Loucy (cell line): ENCODE measurements at regions not wholly inside any gene's neighbourhood (a gene's known extent, or its start where the extent isn't known, plus 50 kb on each side); places are given as distances from the start of the nearest gene placed in this dataset.

ENCODE experiments used
- H2AFZ ChIP-seq: fragments of 200-600 bp; sonication (generic); 2 replicates; pipeline ENCODE4 v1.6.0; 2016; ENCODE audit warnings: antibody characterized with exemption, mild to moderate bottlenecking, low read length, moderate library complexity
- H3F3A ChIP-seq: fragments of 200-600 bp; 2 replicates; pipeline ENCODE4 v1.6.0; 2016; ENCODE audit warnings: antibody characterized with exemption, low read depth, mild to moderate bottlenecking
- H3K27me3 ChIP-seq: fragments of 200-600 bp; sonication (generic); 2 replicates; pipeline ENCODE4 v1.6.1; 2014; ENCODE audit warnings: low read length, mild to moderate bottlenecking; ENCODE audit not compliant: insufficient read depth, poor library complexity, severe bottlenecking
- H3K36me3 ChIP-seq: fragments of 200-600 bp; sonication (generic); 2 replicates; pipeline ENCODE4 v1.6.1; 2016; ENCODE audit warnings: low read length; ENCODE audit not compliant: insufficient read depth
- H3K4me1 ChIP-seq: fragments of 200-600 bp; sonication (generic); 2 replicates; pipeline ENCODE4 v1.5.1; 2014; ENCODE audit warnings: low read length, mild to moderate bottlenecking; ENCODE audit not compliant: insufficient read depth, poor library complexity, severe bottlenecking
- H3K4me2 ChIP-seq: fragments of 200-600 bp; sonication (generic); 2 replicates; pipeline ENCODE4 v1.6.0; 2014; ENCODE audit warnings: antibody characterized with exemption, low read length, low read depth, mild to moderate bottlenecking; ENCODE audit not compliant: poor library complexity, severe bottlenecking
- H3K4me3 ChIP-seq: fragments of 200-600 bp; sonication (generic); 2 replicates; pipeline ENCODE4 v1.5.1; 2014; ENCODE audit warnings: low read length, mild to moderate bottlenecking, mixed read lengths; ENCODE audit not compliant: poor library complexity, severe bottlenecking
- H3K79me2 ChIP-seq: fragments of 200-600 bp; sonication (generic); 2 replicates; pipeline ENCODE4 v1.6.1; 2014; ENCODE audit warnings: low read length; ENCODE audit not compliant: insufficient read depth
- H3K9ac ChIP-seq: fragments of 200-600 bp; sonication (generic); 2 replicates; pipeline ENCODE4 v1.6.0; 2014; ENCODE audit warnings: mild to moderate bottlenecking, low read depth, low read length, moderate library complexity; ENCODE audit not compliant: poor library complexity, severe bottlenecking
- H3K9me2 ChIP-seq: fragments of 200-600 bp; sonication (generic); replicated peaks from 2 replicates; pipeline ENCODE4 v1.6.1; 2016; ENCODE audit warnings: low read depth, low read length, mixed read lengths
- H3K9me3 ChIP-seq: fragments of 200-600 bp; sonication (generic); 2 replicates; pipeline ENCODE4 v1.6.1; 2014; ENCODE audit warnings: mild to moderate bottlenecking, antibody characterized with exemption, low read length, low read depth; ENCODE audit not compliant: insufficient read depth
- H4K20me1 ChIP-seq: fragments of 200-600 bp; sonication (generic); 2 replicates; pipeline ENCODE4 v1.6.0; 2014; ENCODE audit warnings: antibody characterized with exemption, low read length, mild to moderate bottlenecking; ENCODE audit not compliant: insufficient read depth, poor library complexity, severe bottlenecking
- EZH2phosphoT487 ChIP-seq: fragments of 200-600 bp; IDR thresholded peaks from 2 replicates; pipeline ENCODE4 v1.6.1; 2018; ENCODE audit warnings: antibody characterized with exemption, mild to moderate bottlenecking, moderate library complexity, borderline replicate concordance
- TF ChIP-seq, protein P1 (sequence below): fragments of 200-600 bp; sonication (generic); conservative IDR thresholded peaks from 2 replicates; pipeline ENCODE4 v1.5.1; 2014; ENCODE audit warnings: mild to moderate bottlenecking, antibody characterized with exemption, low read length

DNA sequence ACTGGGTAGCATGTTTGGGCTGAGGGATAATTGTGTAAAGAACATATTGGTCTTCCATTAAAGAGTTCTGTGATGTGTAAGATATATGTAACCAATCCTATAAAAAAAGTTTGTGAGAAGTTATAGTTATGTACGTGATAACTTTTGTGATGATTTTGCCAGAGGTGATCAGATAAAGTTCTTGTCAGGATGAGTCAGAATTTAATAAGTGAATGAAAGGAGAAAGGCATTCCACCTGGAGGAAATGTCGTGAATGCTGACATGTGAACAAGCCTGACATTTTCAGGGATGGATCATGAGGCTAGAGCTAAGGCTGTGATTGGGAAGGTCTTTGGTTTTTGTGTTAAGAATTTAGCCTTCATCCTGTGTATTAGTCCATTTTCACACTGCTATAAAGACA is 241.5 kb downstream of the SNAPC1 start:
- Histone ChIP-seq H3K9me2 (no peaks in the 10 kb centered on the region), H3K36me3 (no peaks in the 10 kb centered on the region), H3K9me3 (no peaks in the 10 kb centered on the region; the same call in 1 of the 2 replicates), H3F3A (no peaks in the 10 kb centered on the region), H4K20me1 (no peaks in the 10 kb centered on the region), H2AFZ (no peak overlapping the region), H3K4me1 (no peaks in the 10 kb centered on the region), H3K79me2 (no peaks in the 10 kb centered on the region), H3K27me3 (no peaks in the 10 kb centered on the region), H3K9ac (no peak overlapping the region), H3K4me2 (no peak overlapping the region), H3K4me3 (no peak overlapping the region)
- no peak for TF ChIP-seq EZH2phosphoT487
- TF ChIP-seq, protein P1, sequence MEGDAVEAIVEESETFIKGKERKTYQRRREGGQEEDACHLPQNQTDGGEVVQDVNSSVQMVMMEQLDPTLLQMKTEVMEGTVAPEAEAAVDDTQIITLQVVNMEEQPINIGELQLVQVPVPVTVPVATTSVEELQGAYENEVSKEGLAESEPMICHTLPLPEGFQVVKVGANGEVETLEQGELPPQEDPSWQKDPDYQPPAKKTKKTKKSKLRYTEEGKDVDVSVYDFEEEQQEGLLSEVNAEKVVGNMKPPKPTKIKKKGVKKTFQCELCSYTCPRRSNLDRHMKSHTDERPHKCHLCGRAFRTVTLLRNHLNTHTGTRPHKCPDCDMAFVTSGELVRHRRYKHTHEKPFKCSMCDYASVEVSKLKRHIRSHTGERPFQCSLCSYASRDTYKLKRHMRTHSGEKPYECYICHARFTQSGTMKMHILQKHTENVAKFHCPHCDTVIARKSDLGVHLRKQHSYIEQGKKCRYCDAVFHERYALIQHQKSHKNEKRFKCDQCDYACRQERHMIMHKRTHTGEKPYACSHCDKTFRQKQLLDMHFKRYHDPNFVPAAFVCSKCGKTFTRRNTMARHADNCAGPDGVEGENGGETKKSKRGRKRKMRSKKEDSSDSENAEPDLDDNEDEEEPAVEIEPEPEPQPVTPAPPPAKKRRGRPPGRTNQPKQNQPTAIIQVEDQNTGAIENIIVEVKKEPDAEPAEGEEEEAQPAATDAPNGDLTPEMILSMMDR: no peak

DNA sequence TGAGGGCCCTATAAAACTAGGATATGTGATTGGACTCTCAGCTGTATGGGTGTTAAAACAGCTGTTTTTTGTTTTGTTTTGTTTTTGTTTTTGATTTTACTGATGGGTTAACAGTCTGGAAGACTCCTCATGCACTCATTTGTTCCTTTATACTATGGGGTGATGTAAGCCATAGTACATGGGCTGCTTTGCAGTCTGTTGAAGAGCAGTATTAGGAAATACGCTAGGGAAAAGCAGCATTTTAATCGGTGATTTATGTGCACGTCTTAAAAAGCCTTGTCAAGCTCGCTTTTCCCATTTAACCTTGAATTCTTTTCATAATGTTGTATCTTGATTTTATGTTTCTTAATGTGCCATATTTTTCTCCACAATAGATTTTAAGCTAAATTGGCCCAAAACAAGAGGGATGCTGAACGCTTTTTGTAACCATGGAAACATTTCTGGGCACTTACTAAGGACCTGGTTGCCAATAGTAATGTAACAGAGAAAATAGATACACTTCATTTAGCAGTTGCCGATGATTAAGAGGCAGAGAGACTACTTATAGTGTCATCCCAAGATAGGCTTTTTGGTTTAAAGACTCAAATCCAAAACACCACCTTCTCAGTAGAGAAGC is 244.0 kb downstream of the SNAPC1 start:
- H3F3A ChIP-seq: no peaks in the 10 kb centered on the region
- no peaks in the 10 kb centered on the region for H3K4me1 ChIP-seq
- no peak overlapping the region for H3K9ac ChIP-seq
- H3K4me2 ChIP-seq: no peak overlapping the region
- no peaks in the 10 kb centered on the region for H3K27me3 ChIP-seq
- TF ChIP-seq, protein P1: no peak
- no peak for TF ChIP-seq EZH2phosphoT487
- H3K79me2 ChIP-seq: no peaks in the 10 kb centered on the region
- no peak overlapping the region for H3K4me3 ChIP-seq
- H3K9me3 ChIP-seq: no peaks in the 10 kb centered on the region; the same call in 1 of the 2 replicates
- H4K20me1 ChIP-seq: no peaks in the 10 kb centered on the region
- H3K9me2 ChIP-seq: no peaks in the 10 kb centered on the region
- H2AFZ ChIP-seq: no peak overlapping the region
- H3K36me3 ChIP-seq: no peaks in the 10 kb centered on the region

GRCh38 chr14:62015243-62015642 is 253.0 kb downstream of the SNAPC1 start:
- H2AFZ ChIP-seq: no peak overlapping the region
- no peaks in the 10 kb centered on the region for H4K20me1 ChIP-seq
- H3K4me1 ChIP-seq: no peaks in the 10 kb centered on the region
- H3F3A ChIP-seq: no peaks in the 10 kb centered on the region
- no peaks in the 10 kb centered on the region for H3K9me3 ChIP-seq
- H3K9me2 ChIP-seq: no peaks in the 10 kb centered on the region
- no peaks in the 10 kb centered on the region for H3K36me3 ChIP-seq
- no peak overlapping the region for H3K4me2 ChIP-seq
- H3K27me3 ChIP-seq: no peaks in the 10 kb centered on the region
- H3K4me3 ChIP-seq: no peak overlapping the region
- no peak overlapping the region for H3K9ac ChIP-seq
- TF ChIP-seq EZH2phosphoT487: no peak
- TF ChIP-seq, protein P1: no peak
- H3K79me2 ChIP-seq: no peaks in the 10 kb centered on the region
